ENCODE measurements at regions not wholly inside any gene's neighbourhood (a gene's known extent, or its start where the extent isn't known, plus 50 kb on each side); places are given as distances from the start of the nearest gene placed in this dataset.

- no peaks in the 10 kb centered on the region for H3K4me1 ChIP-seq
- TF ChIP-seq, protein P1, sequence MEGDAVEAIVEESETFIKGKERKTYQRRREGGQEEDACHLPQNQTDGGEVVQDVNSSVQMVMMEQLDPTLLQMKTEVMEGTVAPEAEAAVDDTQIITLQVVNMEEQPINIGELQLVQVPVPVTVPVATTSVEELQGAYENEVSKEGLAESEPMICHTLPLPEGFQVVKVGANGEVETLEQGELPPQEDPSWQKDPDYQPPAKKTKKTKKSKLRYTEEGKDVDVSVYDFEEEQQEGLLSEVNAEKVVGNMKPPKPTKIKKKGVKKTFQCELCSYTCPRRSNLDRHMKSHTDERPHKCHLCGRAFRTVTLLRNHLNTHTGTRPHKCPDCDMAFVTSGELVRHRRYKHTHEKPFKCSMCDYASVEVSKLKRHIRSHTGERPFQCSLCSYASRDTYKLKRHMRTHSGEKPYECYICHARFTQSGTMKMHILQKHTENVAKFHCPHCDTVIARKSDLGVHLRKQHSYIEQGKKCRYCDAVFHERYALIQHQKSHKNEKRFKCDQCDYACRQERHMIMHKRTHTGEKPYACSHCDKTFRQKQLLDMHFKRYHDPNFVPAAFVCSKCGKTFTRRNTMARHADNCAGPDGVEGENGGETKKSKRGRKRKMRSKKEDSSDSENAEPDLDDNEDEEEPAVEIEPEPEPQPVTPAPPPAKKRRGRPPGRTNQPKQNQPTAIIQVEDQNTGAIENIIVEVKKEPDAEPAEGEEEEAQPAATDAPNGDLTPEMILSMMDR (IDR thresholded peaks at IDR 0.05) = no peak
- no peak overlapping the region for H3K4me3 ChIP-seq
- intact Hi-C loops (cut with DNase I) = no loop called here
- H3K27me3 ChIP-seq (ENCODE audit: low read depth) = no peaks in the 10 kb centered on the region
- H3K27ac ChIP-seq = no peak overlapping the region
- H3K9me3 ChIP-seq = peaks cover 1% of the 10 kb centered on the region
- no peak for DNase-seq
- ATAC-seq = no peak
- no peaks in the 10 kb centered on the region for H3K36me3 ChIP-seq
Measured at GRCh38 chr21:30932686-30933085, 51.3 kb upstream of the KRTAP11-1 start.

Measured in lower lobe of right lung (tissue), 2 donors.